Stomach smooth muscle (tissue), 2 donors: ENCODE measurements at regions not wholly inside any gene's neighbourhood (a gene's known extent, or its start where the extent isn't known, plus 50 kb on each side); places are given as distances from the start of the nearest gene placed in this dataset.
"Not testable (repeated sequence)": the region's sequence is repeated elsewhere in the genome, so short reads cannot be mapped to it uniquely, and the experiment has no call there.

Source experiments
- H3K27ac ChIP-seq: one replicate; pipeline ENCODE4 v1.7.0; 2013; ENCODE audit warnings: mild to moderate bottlenecking, low read length, inconsistent platforms
- H3K27me3 ChIP-seq, 2 donors: one replicate each; pipeline ENCODE4 v1.7.0; 2013; ENCODE audit warnings: low read length in 2 of 2; ENCODE audit not compliant: insufficient read depth in 2 of 2, control insufficient read depth in 1 of 2
- H3K36me3 ChIP-seq, 2 donors: one replicate each; pipeline ENCODE4 v1.7.0; 2013; ENCODE audit warnings: low read length in 2 of 2; ENCODE audit not compliant: control insufficient read depth in 2 of 2, insufficient read depth in 2 of 2
- H3K4me1 ChIP-seq: one replicate; pipeline ENCODE4 v1.7.0; 2013; ENCODE audit warnings: low read length; ENCODE audit not compliant: control insufficient read depth, insufficient read depth
- H3K4me3 ChIP-seq, 2 donors: one replicate each; pipeline ENCODE4 v1.7.0; 2013; ENCODE audit warnings: low read length in 2 of 2
- H3K9ac ChIP-seq, 2 donors: one replicate each; pipeline ENCODE4 v1.7.0; 2013; ENCODE audit warnings: low read length in 2 of 2, mild to moderate bottlenecking in 1 of 2
- H3K9me3 ChIP-seq, 2 donors: one replicate each; pipeline ENCODE4 v1.7.0; 2013; ENCODE audit warnings: low read length in 2 of 2; ENCODE audit not compliant: control insufficient read depth in 2 of 2
- donor health status: healthy.
- donor health status: Pancreatic carcinoma.

GRCh38 chr10:45246522-45246921, 68.9 kb downstream of the OR13A1 start:
- H3K9me3 ChIP-seq = no peaks in the 10 kb centered on the region
- H3K4me3 ChIP-seq = no peak overlapping the region
- H3K27me3 ChIP-seq = peaks cover 0 to 6% of the 10 kb centered on the region in 2 donors
- no peaks in the 10 kb centered on the region for H3K36me3 ChIP-seq
- no peak overlapping the region for H3K9ac ChIP-seq
- H3K27ac ChIP-seq = no peak overlapping the region
- no peaks in the 10 kb centered on the region for H3K4me1 ChIP-seq

- Histone ChIP-seq H3K9ac (no peak overlapping the region), H3K36me3 (no peaks in the 10 kb centered on the region), H3K9me3 (no peaks in the 10 kb centered on the region), H3K4me1 (no peaks in the 10 kb centered on the region), H3K4me3 (peak overlapping the region in 1 of 2 donors; percentile 16), H3K27ac (no peak overlapping the region), H3K27me3 (peaks cover 0 to 2% of the 10 kb centered on the region in 2 donors)
Observed at GRCh38 chr10:45249978-45250693, 65.3 kb downstream of the OR13A1 start.

GRCh38 chr10:45250694-45251075, 64.7 kb downstream of the OR13A1 start:
- not testable (repeated sequence) for H3K4me1 ChIP-seq, H3K9ac ChIP-seq, H3K4me3 ChIP-seq, H3K9me3 ChIP-seq, H3K36me3 ChIP-seq, H3K27me3 ChIP-seq, H3K27ac ChIP-seq
